Neural progenitor cell (in vitro differentiated cells): ENCODE measurements at regions not wholly inside any gene's neighbourhood (a gene's known extent, or its start where the extent isn't known, plus 50 kb on each side); places are given as distances from the start of the nearest gene placed in this dataset.
"Not testable (repeated sequence)": the region's sequence is repeated elsewhere in the genome, so short reads cannot be mapped to it uniquely, and the experiment has no call there.

Experiments
- DNase-seq: peaks from one replicate; pipeline ENCODE4 v3.0.0-alpha.2; 2016; ENCODE audit warnings: low spot score
- H2AFZ ChIP-seq: fragments of 200-600 bp; sonication (generic); replicated peaks from 2 replicates; pipeline ENCODE4 v1.6.1; 2016; ENCODE audit warnings: antibody characterized with exemption
- H3F3A ChIP-seq: fragments of 200-600 bp; sonication (generic); 2 replicates; pipeline ENCODE4 v1.6.1; 2016; ENCODE audit warnings: antibody characterized with exemption, low read depth
- H3K27ac ChIP-seq: fragments of 200-600 bp; sonication (generic); 2 replicates; pipeline ENCODE4 v1.5.1; 2016; ENCODE audit warnings: mild to moderate bottlenecking
- H3K27me3 ChIP-seq: fragments of 200-600 bp; sonication (generic); 2 replicates; pipeline ENCODE4 v1.6.1; 2016; ENCODE audit warnings: mild to moderate bottlenecking, moderate library complexity
- H3K36me3 ChIP-seq: fragments of 200-600 bp; sonication (generic); 2 replicates; pipeline ENCODE4 v1.5.1; 2016
- H3K4me1 ChIP-seq: fragments of 200-600 bp; sonication (generic); 2 replicates; pipeline ENCODE4 v1.6.1; 2016; ENCODE audit warnings: mixed run types
- H3K4me2 ChIP-seq: fragments of 200-600 bp; sonication (generic); 2 replicates; pipeline ENCODE4 v1.6.1; 2016
- H3K4me3 ChIP-seq: fragments of 200-600 bp; sonication (generic); 2 replicates; pipeline ENCODE4 v1.5.1; 2016
- H3K79me2 ChIP-seq: fragments of 200-600 bp; sonication (generic); 2 replicates; pipeline ENCODE4 v1.6.1; 2016; ENCODE audit warnings: low read depth
- H3K9ac ChIP-seq: fragments of 200-600 bp; sonication (generic); 2 replicates; pipeline ENCODE4 v1.6.1; 2016
- H3K9me3 ChIP-seq: fragments of 200-600 bp; sonication (generic); 2 replicates; pipeline ENCODE4 v1.5.1; 2016; ENCODE audit warnings: low read depth
- H4K20me1 ChIP-seq: fragments of 200-600 bp; sonication (generic); 2 replicates; pipeline ENCODE4 v1.6.1; 2016; ENCODE audit warnings: low read depth
- H3K27ac Mint-ChIP-seq: 3 replicates; pipeline ENCODE4 v1.8.0; 2021; ENCODE audit warnings: mixed read lengths
- H3K27me3 Mint-ChIP-seq: 2 replicates; pipeline ENCODE4 v1.8.0; 2022; ENCODE audit warnings: low read depth, mild to moderate bottlenecking, inconsistent platforms, moderate library complexity, mixed read lengths; ENCODE audit not compliant: insufficient read depth
- H3K36me3 Mint-ChIP-seq: 3 replicates; pipeline ENCODE4 v1.8.0; 2021; ENCODE audit warnings: mixed read lengths
- H3K4me1 Mint-ChIP-seq: 3 replicates; pipeline ENCODE4 v1.8.0; 2021; ENCODE audit warnings: mixed read lengths
- H3K4me3 Mint-ChIP-seq: 3 replicates; pipeline ENCODE4 v1.8.0; 2021; ENCODE audit warnings: mild to moderate bottlenecking, moderate library complexity, mixed read lengths
- H3K9me3 Mint-ChIP-seq: 3 replicates; pipeline ENCODE4 v1.8.0; 2020; ENCODE audit warnings: mixed read lengths
- EZH2 ChIP-seq: fragments of 200-600 bp; sonication (generic); IDR thresholded peaks from 2 replicates; pipeline ENCODE4 v1.6.1; 2017; ENCODE audit warnings: antibody characterized with exemption, mild to moderate bottlenecking, moderate library complexity
- EZH2phosphoT487 ChIP-seq: fragments of 200-600 bp; sonication (generic); IDR thresholded peaks from 2 replicates; pipeline ENCODE4 v1.6.1; 2017; ENCODE audit warnings: antibody characterized with exemption
- TF ChIP-seq, protein P1 (sequence below): fragments of 200-600 bp; sonication (generic); IDR thresholded peaks from 2 replicates; pipeline ENCODE4 v1.5.1; 2017; ENCODE audit warnings: antibody characterized with exemption, mild to moderate bottlenecking

DNA sequence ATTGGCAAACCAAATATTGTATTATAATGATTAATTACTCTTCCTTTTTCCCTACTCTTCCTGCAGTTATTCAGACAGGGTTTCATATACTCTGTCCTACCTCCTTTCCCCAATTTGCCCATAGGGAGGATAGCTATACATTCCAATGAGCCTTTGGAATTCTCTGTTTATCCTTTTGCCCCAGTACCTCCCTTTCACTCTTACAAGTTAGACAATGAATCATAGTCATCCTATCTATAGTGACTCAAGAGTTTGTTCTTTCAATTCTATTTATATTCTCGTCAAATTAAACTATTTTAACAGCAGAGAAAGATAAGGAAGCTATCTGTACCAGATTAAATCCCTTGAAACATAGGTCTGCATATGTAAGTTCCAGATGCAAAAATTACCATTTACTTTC lies 437.5 kb downstream of the NR4A2 start:
- H3K4me3 Mint-ChIP-seq = no peak overlapping the region
- no peaks in the 10 kb centered on the region for H3K4me1 ChIP-seq
- H3K36me3 ChIP-seq = no peaks in the 10 kb centered on the region
- no peaks in the 10 kb centered on the region for H3F3A ChIP-seq
- H3K27me3 Mint-ChIP-seq = peaks cover 5% of the 10 kb centered on the region
- no peak overlapping the region for H3K9ac ChIP-seq
- peaks cover 2% of the 10 kb centered on the region for H3K9me3 Mint-ChIP-seq
- no peak for DNase-seq
- no peaks in the 10 kb centered on the region for H3K79me2 ChIP-seq
- H3K27ac Mint-ChIP-seq = no peak overlapping the region
- no peaks in the 10 kb centered on the region for H3K27me3 ChIP-seq
- H3K27ac ChIP-seq = no peak overlapping the region
- H3K9me3 ChIP-seq = no peaks in the 10 kb centered on the region
- H3K36me3 Mint-ChIP-seq = no peaks in the 10 kb centered on the region
- H3K4me2 ChIP-seq = no peak overlapping the region
- H3K4me3 ChIP-seq = no peak overlapping the region
- H2AFZ ChIP-seq = no peak overlapping the region
- TF ChIP-seq EZH2 (no peak), EZH2phosphoT487 (no peak)
- TF ChIP-seq, protein P1, sequence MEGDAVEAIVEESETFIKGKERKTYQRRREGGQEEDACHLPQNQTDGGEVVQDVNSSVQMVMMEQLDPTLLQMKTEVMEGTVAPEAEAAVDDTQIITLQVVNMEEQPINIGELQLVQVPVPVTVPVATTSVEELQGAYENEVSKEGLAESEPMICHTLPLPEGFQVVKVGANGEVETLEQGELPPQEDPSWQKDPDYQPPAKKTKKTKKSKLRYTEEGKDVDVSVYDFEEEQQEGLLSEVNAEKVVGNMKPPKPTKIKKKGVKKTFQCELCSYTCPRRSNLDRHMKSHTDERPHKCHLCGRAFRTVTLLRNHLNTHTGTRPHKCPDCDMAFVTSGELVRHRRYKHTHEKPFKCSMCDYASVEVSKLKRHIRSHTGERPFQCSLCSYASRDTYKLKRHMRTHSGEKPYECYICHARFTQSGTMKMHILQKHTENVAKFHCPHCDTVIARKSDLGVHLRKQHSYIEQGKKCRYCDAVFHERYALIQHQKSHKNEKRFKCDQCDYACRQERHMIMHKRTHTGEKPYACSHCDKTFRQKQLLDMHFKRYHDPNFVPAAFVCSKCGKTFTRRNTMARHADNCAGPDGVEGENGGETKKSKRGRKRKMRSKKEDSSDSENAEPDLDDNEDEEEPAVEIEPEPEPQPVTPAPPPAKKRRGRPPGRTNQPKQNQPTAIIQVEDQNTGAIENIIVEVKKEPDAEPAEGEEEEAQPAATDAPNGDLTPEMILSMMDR = no peak
- H4K20me1 ChIP-seq = no peaks in the 10 kb centered on the region
- peaks cover 3% of the 10 kb centered on the region for H3K4me1 Mint-ChIP-seq

DNA sequence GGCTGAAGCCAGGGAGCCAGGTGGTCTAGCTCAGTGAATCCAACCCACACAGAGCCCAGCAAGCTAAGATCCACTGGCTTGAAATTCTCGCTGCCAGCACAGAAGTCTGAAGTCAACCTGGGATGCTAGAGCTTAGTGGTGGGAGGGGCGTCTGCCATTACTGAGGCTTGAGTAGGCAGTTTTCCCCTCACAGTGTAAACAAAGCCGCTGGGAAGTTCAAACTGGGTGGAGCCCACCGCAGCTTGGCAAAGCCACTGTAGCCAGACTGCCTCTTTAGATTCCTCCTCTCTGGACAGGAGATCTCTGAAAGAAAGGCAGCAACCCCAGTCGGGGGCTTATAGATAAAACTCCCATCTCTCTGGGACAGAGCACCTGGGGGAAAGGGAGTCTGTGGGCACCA lies 452.1 kb downstream of the NR4A2 start:
- not testable (repeated sequence) for H3K36me3 ChIP-seq, H3K27me3 ChIP-seq, H3K4me1 Mint-ChIP-seq, H3K27ac Mint-ChIP-seq, DNase-seq, H3K4me3 ChIP-seq, H3K36me3 Mint-ChIP-seq, H3K9ac ChIP-seq, H3K4me1 ChIP-seq, H3K79me2 ChIP-seq, H3K27me3 Mint-ChIP-seq, H2AFZ ChIP-seq, H3K4me2 ChIP-seq, H3K27ac ChIP-seq, H4K20me1 ChIP-seq, H3K4me3 Mint-ChIP-seq, H3F3A ChIP-seq, H3K9me3 ChIP-seq
- H3K9me3 Mint-ChIP-seq = peaks cover 46% of the 10 kb centered on the region

DNA sequence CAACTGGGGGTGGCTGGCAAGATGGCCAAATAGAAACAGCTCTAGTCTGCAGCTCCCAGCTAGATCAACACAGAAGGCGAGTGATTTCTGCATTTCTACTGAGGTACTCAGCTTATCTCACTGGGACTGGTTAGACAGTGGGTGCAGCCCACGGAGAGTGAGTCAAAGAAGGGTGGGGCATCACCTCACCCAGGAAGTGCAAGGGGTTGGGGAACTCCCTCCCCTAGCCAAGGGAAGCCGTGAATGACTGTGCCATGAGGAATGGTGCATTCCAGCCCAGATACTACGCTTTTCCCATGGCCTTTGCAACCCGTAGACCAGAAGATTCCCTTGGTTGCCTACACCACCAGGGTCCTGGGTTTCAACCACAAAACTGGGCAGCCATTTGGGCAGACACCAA lies 452.6 kb downstream of the NR4A2 start:
- not testable (repeated sequence) for H3K4me1 ChIP-seq, H3K27me3 ChIP-seq, H3F3A ChIP-seq, DNase-seq, H3K36me3 Mint-ChIP-seq, H3K4me1 Mint-ChIP-seq, H3K9me3 ChIP-seq, H3K4me3 ChIP-seq, H3K79me2 ChIP-seq, H2AFZ ChIP-seq, H3K4me2 ChIP-seq, H3K36me3 ChIP-seq, H4K20me1 ChIP-seq, H3K27ac ChIP-seq, H3K4me3 Mint-ChIP-seq, H3K9ac ChIP-seq, H3K27ac Mint-ChIP-seq, H3K27me3 Mint-ChIP-seq
- H3K9me3 Mint-ChIP-seq = peaks cover 41% of the 10 kb centered on the region

DNA sequence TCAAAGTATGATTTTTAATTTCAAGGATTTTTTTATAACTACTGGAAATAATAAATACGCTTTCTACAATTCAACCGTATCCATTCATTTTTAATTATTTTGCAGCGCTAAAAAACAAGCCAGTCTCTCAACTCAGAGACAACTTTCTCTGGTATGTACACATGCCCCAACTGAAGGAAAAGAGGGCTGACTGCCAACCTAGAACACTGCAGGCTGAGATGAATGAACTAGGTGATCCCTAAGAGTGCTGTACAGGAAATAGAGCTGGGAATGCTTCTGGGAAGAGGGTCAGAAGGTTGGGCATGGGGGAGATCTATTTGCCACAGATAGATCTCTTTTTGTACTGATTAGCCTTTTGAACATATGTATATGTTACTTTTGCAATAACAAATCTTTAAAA lies 460.1 kb downstream of the NR4A2 start:
- Histone ChIP-seq H3K4me3 (no peak overlapping the region), H3F3A (peaks cover 2% of the 10 kb centered on the region), H3K27me3 (no peaks in the 10 kb centered on the region), H3K9ac (no peak overlapping the region), H2AFZ (no peak overlapping the region), H3K27ac (no peak overlapping the region), H3K36me3 (no peaks in the 10 kb centered on the region), H4K20me1 (no peaks in the 10 kb centered on the region), H3K79me2 (no peaks in the 10 kb centered on the region), H3K4me1 (peaks cover 4% of the 10 kb centered on the region), H3K4me2 (no peak overlapping the region), H3K9me3 (no peaks in the 10 kb centered on the region)
- no peaks in the 10 kb centered on the region for H3K36me3 Mint-ChIP-seq
- peaks cover 25% of the 10 kb centered on the region for H3K9me3 Mint-ChIP-seq
- H3K27ac Mint-ChIP-seq = no peak overlapping the region
- no peak overlapping the region for H3K4me3 Mint-ChIP-seq
- H3K27me3 Mint-ChIP-seq = no peaks in the 10 kb centered on the region
- TF ChIP-seq, protein P1 = no peak
- TF ChIP-seq EZH2 = no peak
- TF ChIP-seq EZH2phosphoT487 = no peak
- no peak for DNase-seq
- H3K4me1 Mint-ChIP-seq = peaks cover 9% of the 10 kb centered on the region
